Trophoblast cell (in vitro differentiated cells and primary cell): ENCODE measurements at regions not wholly inside any gene's neighbourhood (a gene's known extent, or its start where the extent isn't known, plus 50 kb on each side); places are given as distances from the start of the nearest gene placed in this dataset.

Source experiments
- DNase-seq, 2 donors: peaks; one replicate each; pipeline ENCODE4 v3.0.0-alpha.2; 2016
- H2AFZ ChIP-seq: 2 replicates; pipeline ENCODE4 v1.6.1; 2013; ENCODE audit warnings: low read length, moderate library complexity, mild to moderate bottlenecking; ENCODE audit not compliant: insufficient read depth, poor library complexity
- H2AK5ac ChIP-seq: 2 replicates; pipeline ENCODE4 v1.6.1; 2013; ENCODE audit warnings: mild to moderate bottlenecking, low read length
- H2BK120ac ChIP-seq: 2 replicates; pipeline ENCODE4 v1.6.1; 2013; ENCODE audit warnings: low read length, mild to moderate bottlenecking, moderate library complexity; ENCODE audit not compliant: insufficient read depth, poor library complexity
- H2BK12ac ChIP-seq: 2 replicates; pipeline ENCODE4 v1.6.1; 2013; ENCODE audit warnings: mild to moderate bottlenecking, low read length, moderate library complexity
- H2BK5ac ChIP-seq: 2 replicates; pipeline ENCODE4 v1.6.1; 2013; ENCODE audit warnings: low read length, low read depth, moderate library complexity, mild to moderate bottlenecking; ENCODE audit not compliant: poor library complexity
- H3K14ac ChIP-seq: 2 replicates; pipeline ENCODE4 v1.6.1; 2013; ENCODE audit warnings: mild to moderate bottlenecking, low read length
- H3K18ac ChIP-seq: 2 replicates; pipeline ENCODE4 v1.6.1; 2013; ENCODE audit warnings: mild to moderate bottlenecking, low read length
- H3K23ac ChIP-seq: 2 replicates; pipeline ENCODE4 v1.6.1; 2013; ENCODE audit warnings: low read length
- H3K27ac ChIP-seq: 2 replicates; pipeline ENCODE4 v1.5.1; 2013; ENCODE audit warnings: low read depth, mild to moderate bottlenecking, inconsistent platforms, low read length, moderate library complexity
- H3K27me3 ChIP-seq: 2 replicates; pipeline ENCODE4 v1.6.1; 2013; ENCODE audit warnings: inconsistent platforms, mild to moderate bottlenecking, low read length, moderate library complexity; ENCODE audit not compliant: insufficient read depth
- H3K36me3 ChIP-seq, 2 experiments: 1 replicate in 1 of 2; 2 replicates in 1 of 2; pipeline ENCODE4 v1.6.1; 2013; ENCODE audit warnings: low read length in 2 of 2, mild to moderate bottlenecking in 2 of 2, moderate library complexity in 1 of 2; ENCODE audit not compliant: insufficient read depth in 2 of 2, control insufficient read depth in 1 of 2
- H3K4ac ChIP-seq: 2 replicates; pipeline ENCODE4 v1.6.1; 2013; ENCODE audit warnings: low read depth, mild to moderate bottlenecking, low read length, moderate library complexity
- H3K4me1 ChIP-seq, 2 experiments: 1 replicate in 1 of 2; 2 replicates in 1 of 2; pipeline ENCODE4 v1.6.1; 2013; ENCODE audit warnings: low read length in 2 of 2, mild to moderate bottlenecking in 2 of 2, moderate library complexity in 1 of 2; ENCODE audit not compliant: insufficient read depth in 2 of 2, control insufficient read depth in 1 of 2
- H3K4me2 ChIP-seq: 2 replicates; pipeline ENCODE4 v1.6.1; 2013; ENCODE audit warnings: inconsistent platforms, mild to moderate bottlenecking, low read length, moderate library complexity
- H3K4me3 ChIP-seq: 2 replicates; pipeline ENCODE4 v1.5.1; 2013; ENCODE audit warnings: mild to moderate bottlenecking, low read depth, low read length, inconsistent platforms
- H3K79me1 ChIP-seq: one replicate; pipeline ENCODE4 v1.6.1; 2013; ENCODE audit warnings: low read length
- H3K79me2 ChIP-seq: 2 replicates; pipeline ENCODE4 v1.6.1; 2013; ENCODE audit warnings: low read length, mild to moderate bottlenecking; ENCODE audit not compliant: control insufficient read depth, insufficient read depth, poor library complexity
- H3K9ac ChIP-seq: 2 replicates; pipeline ENCODE4 v1.6.1; 2013; ENCODE audit warnings: mild to moderate bottlenecking, low read length
- H3K9me3 ChIP-seq: 2 replicates; pipeline ENCODE4 v1.6.1; 2013; ENCODE audit warnings: low read depth, mild to moderate bottlenecking, control low read depth, inconsistent platforms, low read length; ENCODE audit not compliant: insufficient read depth
- H4K12ac ChIP-seq: 2 replicates; pipeline ENCODE4 v1.6.1; 2013; ENCODE audit warnings: low read depth, mild to moderate bottlenecking, low read length, moderate library complexity
- H4K8ac ChIP-seq: 2 replicates; pipeline ENCODE4 v1.6.1; 2013; ENCODE audit warnings: low read depth, mild to moderate bottlenecking, low read length, moderate library complexity
- H4K91ac ChIP-seq: one replicate; pipeline ENCODE4 v1.6.1; 2013; ENCODE audit warnings: low read depth, mild to moderate bottlenecking, low read length, moderate library complexity
- WGBS: extraction: QIAGEN DNeasy Blood & Tissue Kit; methylation state at CpG from one replicate; pipeline ENCODE4 v1.1.7; 2013; ENCODE audit warnings: missing lambda C conversion rate; ENCODE audit not compliant: insufficient read length, insufficient coverage; ENCODE audit errors: extremely low coverage; 5-methylcytosine and 5-hydroxymethylcytosine counted together

DNA sequence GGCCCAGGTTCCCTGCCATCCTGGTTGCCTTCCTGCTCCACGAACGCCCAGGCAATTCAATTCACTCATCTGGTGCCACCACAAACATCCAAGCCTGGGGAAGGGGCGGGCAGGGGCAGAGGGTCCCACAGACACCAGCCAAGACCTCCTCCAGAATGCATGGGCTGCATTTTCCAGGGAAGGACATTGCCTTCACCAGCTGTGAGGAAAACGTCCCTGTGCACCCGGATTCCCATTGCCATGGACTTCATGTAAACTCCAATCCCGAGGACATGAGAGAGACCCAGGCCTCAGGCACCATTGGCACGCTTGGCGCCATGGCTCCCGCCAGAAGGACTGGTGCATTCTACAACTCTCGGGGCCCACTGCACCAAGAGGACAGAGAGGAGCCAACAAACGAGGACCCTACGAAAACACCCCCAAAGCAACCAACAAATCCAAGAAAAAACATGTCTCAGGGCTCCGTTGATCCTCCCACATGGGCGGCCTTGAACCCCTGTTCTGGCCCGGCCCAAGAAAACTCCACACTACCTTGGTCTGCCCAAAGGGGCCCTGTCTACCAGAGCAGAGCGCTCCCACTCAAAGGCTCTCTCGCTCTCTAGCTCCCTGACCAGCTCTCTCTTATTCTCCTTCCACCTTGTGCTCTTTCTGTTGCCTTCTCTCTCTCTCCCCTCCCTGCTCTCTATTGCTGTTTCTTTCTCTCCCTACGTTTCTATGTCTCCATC, 183.9 kb downstream of the ALG10 start:
- Histone ChIP-seq H3K27me3 (no peaks in the 10 kb centered on the region), H3K23ac (no peak overlapping the region), H2BK12ac (no peak overlapping the region), H3K4me3 (no peak overlapping the region), H3K9ac (no peak overlapping the region), H2BK120ac (no peak overlapping the region), H4K12ac (no peak overlapping the region), H4K91ac (no peak overlapping the region), H3K79me1 (no peaks in the 10 kb centered on the region), H3K9me3 (peaks cover 83% of the 10 kb centered on the region), H3K4me1 (no peaks in the 10 kb centered on the region), H2BK5ac (no peak overlapping the region), H3K27ac (no peak overlapping the region), H4K8ac (no peak overlapping the region), H2AFZ (no peak overlapping the region), H3K36me3 (no peaks in the 10 kb centered on the region), H2AK5ac (no peak overlapping the region), H3K4me2 (no peak overlapping the region), H3K18ac (no peak overlapping the region), H3K4ac (no peak overlapping the region), H3K79me2 (no peaks in the 10 kb centered on the region), H3K14ac (no peak overlapping the region)
- no CpG with 5 or more reads among the region's 18 CpGs for WGBS
- no peak for DNase-seq

DNA sequence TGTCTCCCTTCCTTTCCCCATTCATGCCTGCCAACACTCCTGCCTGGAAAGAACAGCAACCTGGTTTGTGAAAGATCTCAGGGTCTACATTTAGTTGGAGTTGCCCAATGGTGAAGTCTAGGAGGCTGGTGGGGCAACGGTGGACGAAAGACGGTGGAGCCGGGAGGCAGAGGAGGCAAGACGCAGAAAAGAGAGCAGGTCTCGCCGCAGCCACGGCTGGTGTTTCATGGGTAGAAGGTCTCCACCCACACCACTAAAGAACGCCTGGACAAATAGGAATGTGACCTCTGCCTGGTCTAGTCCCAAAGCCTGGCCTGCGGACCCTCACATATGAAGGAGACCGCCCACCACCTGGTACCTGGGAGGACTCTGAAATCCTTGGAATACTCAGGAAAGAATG, 185.6 kb downstream of the ALG10 start:
- H2AFZ ChIP-seq, result no peak overlapping the region
- no peak overlapping the region for H3K4me2 ChIP-seq
- no peak overlapping the region for H3K23ac ChIP-seq
- H3K14ac ChIP-seq, result no peak overlapping the region
- no peak overlapping the region for H3K27ac ChIP-seq
- H3K9ac ChIP-seq, result no peak overlapping the region
- no peak overlapping the region for H4K91ac ChIP-seq
- H3K4me1 ChIP-seq, result no peaks in the 10 kb centered on the region
- H3K9me3 ChIP-seq, result peaks cover 86% of the 10 kb centered on the region
- H3K27me3 ChIP-seq, result no peaks in the 10 kb centered on the region
- no peak overlapping the region for H3K18ac ChIP-seq
- H4K8ac ChIP-seq, result no peak overlapping the region
- no peak overlapping the region for H2BK120ac ChIP-seq
- no peak overlapping the region for H3K4ac ChIP-seq
- no peak overlapping the region for H2BK5ac ChIP-seq
- H2BK12ac ChIP-seq, result no peak overlapping the region
- no CpG with 5 or more reads among the region's 11 CpGs for WGBS
- no peak overlapping the region for H4K12ac ChIP-seq
- H2AK5ac ChIP-seq, result no peak overlapping the region
- H3K4me3 ChIP-seq, result no peak overlapping the region
- no peak for DNase-seq
- no peaks in the 10 kb centered on the region for H3K36me3 ChIP-seq
- no peaks in the 10 kb centered on the region for H3K79me2 ChIP-seq
- H3K79me1 ChIP-seq, result no peaks in the 10 kb centered on the region

DNA sequence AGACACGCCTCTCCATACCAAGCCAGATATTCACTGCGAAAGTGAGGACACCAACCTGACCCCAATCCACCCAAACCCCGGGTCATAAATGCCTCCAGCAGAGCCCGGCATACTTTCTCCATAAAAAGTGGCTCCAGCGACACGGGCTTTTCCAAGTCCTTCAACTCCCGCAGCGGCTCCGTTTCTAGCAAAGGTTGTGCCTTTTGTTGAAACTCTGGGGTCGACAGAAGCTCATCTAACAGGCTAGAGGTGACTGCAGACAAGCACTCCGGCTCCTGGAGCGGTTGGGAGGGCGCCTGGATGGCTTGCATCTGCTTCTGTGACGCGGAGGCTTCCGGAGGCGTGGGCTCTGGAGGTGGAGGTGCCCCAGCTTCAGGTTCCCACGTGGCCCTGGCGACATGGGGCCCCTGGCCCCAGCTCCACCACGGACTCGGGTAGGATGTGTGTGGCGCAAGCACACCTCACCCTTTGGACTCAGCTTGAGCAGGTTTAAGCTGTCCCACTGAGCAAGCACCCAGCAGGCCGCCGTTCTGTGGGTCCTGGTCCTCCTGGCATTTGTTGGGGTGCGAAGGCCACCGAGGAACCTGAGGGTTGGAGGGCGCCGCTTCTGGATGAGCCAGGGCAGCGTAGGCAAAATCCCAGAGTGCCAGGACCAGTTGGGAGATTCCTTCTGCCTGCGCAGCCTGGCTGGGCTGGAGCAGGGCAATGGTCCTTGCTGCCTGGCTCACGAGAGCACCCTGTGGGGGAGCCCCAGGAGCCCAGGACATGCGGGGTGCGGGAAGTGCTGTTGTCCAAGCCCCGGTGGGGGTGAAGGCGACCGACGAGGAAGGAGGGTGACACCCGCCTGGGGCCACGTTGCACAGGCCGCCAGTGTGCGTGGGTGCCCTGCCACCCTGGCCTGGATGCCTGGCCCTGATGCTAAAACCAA, 186.3 kb downstream of the ALG10 start:
- no peak overlapping the region for H3K23ac ChIP-seq
- H3K4me3 ChIP-seq, result no peak overlapping the region
- H2AFZ ChIP-seq, result no peak overlapping the region
- H2AK5ac ChIP-seq, result no peak overlapping the region
- no peaks in the 10 kb centered on the region for H3K4me1 ChIP-seq
- H2BK120ac ChIP-seq, result no peak overlapping the region
- no peak overlapping the region for H3K27ac ChIP-seq
- H4K91ac ChIP-seq, result no peak overlapping the region
- H4K8ac ChIP-seq, result no peak overlapping the region
- no CpG with 5 or more reads among the region's 41 CpGs for WGBS
- no peak overlapping the region for H4K12ac ChIP-seq
- no peaks in the 10 kb centered on the region for H3K79me1 ChIP-seq
- H3K27me3 ChIP-seq, result no peaks in the 10 kb centered on the region
- H3K36me3 ChIP-seq, result no peaks in the 10 kb centered on the region
- H3K4ac ChIP-seq, result no peak overlapping the region
- no peak overlapping the region for H2BK12ac ChIP-seq
- H3K18ac ChIP-seq, result no peak overlapping the region
- no peak for DNase-seq
- H3K79me2 ChIP-seq, result no peaks in the 10 kb centered on the region
- H3K14ac ChIP-seq, result no peak overlapping the region
- H3K9me3 ChIP-seq, result peaks cover 87% of the 10 kb centered on the region
- H3K9ac ChIP-seq, result no peak overlapping the region
- no peak overlapping the region for H3K4me2 ChIP-seq
- no peak overlapping the region for H2BK5ac ChIP-seq

DNA sequence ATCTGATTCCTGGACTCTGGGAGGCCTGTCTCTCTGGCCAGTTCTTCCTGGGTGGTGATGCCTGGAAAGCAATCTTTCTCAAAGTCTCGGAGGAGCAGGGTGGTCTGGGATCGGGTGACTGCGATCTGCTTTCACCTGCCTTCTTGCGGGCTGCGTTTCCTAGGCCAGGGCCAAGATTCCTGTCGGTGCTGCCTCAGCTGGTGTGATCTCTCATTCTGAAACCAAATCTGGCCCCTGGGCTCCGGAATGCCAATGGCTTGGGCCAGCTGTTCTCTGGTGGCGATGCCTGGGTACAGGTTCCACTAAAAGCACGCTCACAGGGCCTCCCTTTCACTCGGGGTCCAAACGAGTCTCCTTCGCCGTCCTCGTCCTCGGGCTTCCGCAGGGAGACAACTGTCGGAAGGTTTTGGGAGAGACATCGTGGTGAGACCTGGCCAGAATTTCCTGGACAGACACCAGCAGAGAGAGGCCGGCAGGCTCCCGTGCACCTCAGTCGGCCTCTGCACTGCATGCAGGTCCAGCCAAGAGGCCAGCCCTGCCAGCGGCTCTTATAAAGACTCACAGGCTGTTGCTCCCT, 187.1 kb downstream of the ALG10 start:
- Histone ChIP-seq H3K14ac (no peak overlapping the region), H2BK120ac (no peak overlapping the region), H3K9ac (no peak overlapping the region), H3K79me1 (no peaks in the 10 kb centered on the region), H3K79me2 (no peaks in the 10 kb centered on the region), H3K27ac (no peak overlapping the region), H3K4ac (no peak overlapping the region), H3K18ac (no peak overlapping the region), H3K4me2 (no peak overlapping the region), H2AK5ac (no peak overlapping the region), H4K12ac (no peak overlapping the region), H3K4me1 (no peaks in the 10 kb centered on the region), H3K4me3 (no peak overlapping the region), H3K9me3 (peaks cover 85% of the 10 kb centered on the region), H2BK5ac (no peak overlapping the region), H2AFZ (no peak overlapping the region), H3K36me3 (no peaks in the 10 kb centered on the region), H2BK12ac (no peak overlapping the region), H3K27me3 (no peaks in the 10 kb centered on the region), H4K91ac (no peak overlapping the region), H4K8ac (no peak overlapping the region), H3K23ac (no peak overlapping the region)
- DNase-seq, result no peak
- no CpG with 5 or more reads among the region's 22 CpGs for WGBS
